HG02642 (cell line): ENCODE measurements at regions not wholly inside any gene's neighbourhood (a gene's known extent, or its start where the extent isn't known, plus 50 kb on each side); places are given as distances from the start of the nearest gene placed in this dataset.
"Not testable (repeated sequence)": the region's sequence is repeated elsewhere in the genome, so short reads cannot be mapped to it uniquely, and the experiment has no call there.

ENCODE experiments used
- ATAC-seq: cut with Tn5 transposase; IDR thresholded peaks from one replicate; pipeline ENCODE4 v1.9.1; 2021; ENCODE audit warnings: mild to moderate bottlenecking; ENCODE audit not compliant: unreplicated experiment, poor library complexity

DNA sequence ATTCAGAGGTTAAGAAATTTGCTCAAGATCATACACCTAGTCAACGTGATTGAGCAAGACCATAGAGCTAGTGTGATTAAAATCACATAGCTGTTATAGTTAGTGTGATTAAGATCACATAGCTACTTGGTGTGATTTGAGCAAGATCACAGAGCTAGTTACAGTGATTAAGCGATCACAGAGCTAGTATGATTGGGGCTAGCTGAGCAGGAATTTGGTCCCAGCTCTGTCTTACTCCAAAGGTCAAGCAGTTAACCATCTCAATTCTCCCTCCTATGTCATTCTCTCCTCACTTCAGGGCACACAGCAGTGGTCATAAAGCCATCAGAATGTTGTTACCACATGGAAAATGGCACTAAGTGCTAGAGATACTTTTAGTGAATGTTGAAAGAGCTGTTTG, 158.2 kb downstream of the SPTSSA start:
- ATAC-seq, result no peak

DNA sequence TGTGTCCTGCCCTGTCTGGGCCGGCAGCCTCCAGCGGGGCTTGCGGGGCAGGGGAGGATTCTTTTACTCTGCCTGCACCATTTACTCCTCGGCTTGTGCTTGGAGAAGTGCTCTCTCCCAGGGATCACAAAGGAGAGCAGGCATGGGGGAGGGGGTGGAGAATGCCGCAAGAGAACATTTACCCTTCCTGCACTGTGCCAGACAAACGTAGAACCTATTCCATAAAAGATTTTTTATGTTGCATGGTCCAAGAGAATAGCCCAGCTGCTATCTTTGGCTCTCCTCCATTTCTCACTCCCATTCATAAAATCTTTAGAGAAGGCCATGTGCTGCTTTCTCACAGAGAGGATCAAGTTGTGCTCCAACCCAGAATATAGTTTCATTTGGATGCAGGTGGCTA, 159.4 kb downstream of the SPTSSA start:
- no peak for ATAC-seq

GRCh38 chr14:34300882-34301734, 160.9 kb downstream of the SPTSSA start:
- ATAC-seq, result peak; percentile 52

DNA sequence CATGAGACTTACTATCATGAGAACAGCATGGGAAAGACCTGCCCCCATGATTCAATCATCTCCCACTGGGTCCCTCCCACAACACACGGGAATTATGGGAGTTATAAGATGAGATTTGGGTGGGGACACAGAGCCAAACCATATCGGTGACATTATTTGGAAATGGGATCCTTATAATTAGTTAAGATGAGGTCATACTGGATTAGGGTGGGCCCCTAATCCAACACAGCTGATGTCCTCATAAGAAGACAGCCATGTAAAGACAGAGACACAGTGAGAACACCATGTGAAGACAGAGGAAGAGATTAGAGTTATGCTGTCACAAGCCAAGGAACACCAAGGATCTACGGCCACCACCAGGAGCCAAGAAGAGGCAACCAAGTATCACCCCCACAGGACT, 161.7 kb downstream of the SPTSSA start:
- no peak for ATAC-seq

- ATAC-seq, result no peak
These were observed 162.7 kb downstream of the SPTSSA start for GRCh38 chr14:34299360-34299759.

DNA sequence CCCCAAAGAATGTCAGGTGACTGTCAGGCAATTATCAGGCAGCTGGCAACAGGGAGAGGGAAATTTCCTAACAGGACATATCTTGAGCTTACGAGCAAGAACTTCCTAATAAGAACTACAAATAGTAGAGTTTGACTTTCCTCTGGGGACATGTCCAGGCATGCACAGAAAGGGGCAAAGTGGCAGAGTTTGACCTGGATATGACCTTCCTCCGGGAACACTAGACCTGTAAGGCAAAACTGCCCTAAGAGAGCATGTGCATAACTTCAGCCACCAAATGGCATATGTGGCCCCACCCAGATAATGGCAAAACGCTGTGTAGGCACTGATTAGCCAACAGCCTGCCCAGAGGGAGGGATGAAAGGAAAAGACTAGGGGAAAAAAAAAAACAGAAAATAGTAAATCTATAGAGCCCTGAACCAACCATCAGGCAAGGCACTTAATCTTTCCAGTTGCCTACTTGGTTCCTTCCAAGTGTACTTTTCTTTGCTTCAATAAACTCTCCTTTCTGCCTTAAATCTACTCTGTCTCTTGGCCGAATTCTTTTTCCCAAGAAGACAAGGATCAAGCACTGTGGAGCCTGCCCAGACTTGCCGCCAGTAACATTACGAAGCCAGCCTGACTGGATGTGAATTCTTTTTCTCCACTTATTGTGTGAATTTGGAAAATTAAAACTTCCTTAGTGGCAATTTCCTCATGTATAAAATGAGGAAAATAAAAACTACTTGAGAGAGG, 164.1 kb downstream of the SPTSSA start:
- no peak for ATAC-seq

- no peak for ATAC-seq
These were observed 178.4 kb downstream of the SPTSSA start for GRCh38 chr14:34283590-34283989.

GRCh38 chr14:34277191-34277590, 184.8 kb downstream of the SPTSSA start:
- ATAC-seq, result no peak

- ATAC-seq, result no peak
These were observed 186.5 kb downstream of the SPTSSA start for GRCh38 chr14:34275530-34275929.

DNA sequence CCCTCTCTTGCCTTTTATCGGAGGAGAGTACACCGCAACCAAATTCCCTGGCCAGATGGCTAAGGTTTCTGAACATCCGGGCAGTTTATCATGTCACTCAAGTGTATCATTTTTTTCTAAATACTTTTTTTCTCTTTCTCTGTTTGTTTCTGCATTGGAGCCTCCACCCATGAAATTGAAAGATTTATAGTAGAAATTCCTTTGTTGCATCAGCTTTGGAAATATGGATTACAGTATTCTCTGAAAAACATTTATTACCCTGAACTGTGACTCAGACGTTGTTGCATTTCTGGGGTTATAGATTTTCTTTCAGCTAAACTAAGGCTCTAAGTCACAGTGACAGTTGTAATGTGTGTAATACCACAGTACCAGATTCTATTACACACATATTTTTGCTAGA, 187.0 kb downstream of the SPTSSA start:
- no peak for ATAC-seq

DNA sequence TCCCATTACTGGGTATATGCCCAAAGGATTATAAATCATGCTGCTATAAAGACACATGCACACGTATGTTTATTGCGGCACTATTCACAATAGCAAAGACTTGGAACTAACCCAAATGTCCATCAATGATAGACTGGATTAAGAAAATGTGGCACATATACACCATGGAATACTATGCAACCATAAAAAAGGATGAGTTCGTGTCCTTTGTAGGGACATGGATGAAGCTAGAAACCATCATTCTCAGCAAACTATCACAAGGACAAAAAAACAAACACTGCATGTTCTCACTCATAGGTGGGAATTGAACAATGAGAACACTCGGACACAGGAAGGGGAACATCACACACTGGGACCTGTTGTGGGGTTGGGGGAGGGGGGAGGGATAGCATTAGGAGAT, 188.3 kb downstream of the SPTSSA start:
- ATAC-seq, result not testable (repeated sequence)

GRCh38 chr14:34270361-34270760, 191.7 kb downstream of the SPTSSA start:
- ATAC-seq, result no peak

DNA sequence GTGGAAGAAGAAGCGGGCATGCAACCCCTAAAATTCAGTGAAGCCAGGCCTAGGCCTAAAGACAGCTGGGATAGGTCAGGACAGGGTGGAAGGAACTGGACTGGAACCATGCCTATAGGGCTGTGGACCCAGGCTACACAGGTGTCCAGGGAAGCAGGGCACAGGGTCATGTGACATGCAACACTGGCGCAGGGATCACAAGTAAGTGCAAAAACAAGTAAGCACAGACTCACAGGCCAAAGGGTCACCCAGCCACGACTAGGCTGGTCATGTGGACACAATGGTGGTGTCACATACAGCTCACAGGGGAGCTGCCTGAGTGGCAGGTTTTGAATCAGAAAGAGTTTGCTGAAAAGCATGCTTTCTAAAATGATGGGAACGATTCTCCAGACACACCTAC, 195.7 kb downstream of the SPTSSA start:
- ATAC-seq, result no peak

GRCh38 chr14:34262127-34262910, 199.7 kb downstream of the SPTSSA start:
- ATAC-seq, result no peak

DNA sequence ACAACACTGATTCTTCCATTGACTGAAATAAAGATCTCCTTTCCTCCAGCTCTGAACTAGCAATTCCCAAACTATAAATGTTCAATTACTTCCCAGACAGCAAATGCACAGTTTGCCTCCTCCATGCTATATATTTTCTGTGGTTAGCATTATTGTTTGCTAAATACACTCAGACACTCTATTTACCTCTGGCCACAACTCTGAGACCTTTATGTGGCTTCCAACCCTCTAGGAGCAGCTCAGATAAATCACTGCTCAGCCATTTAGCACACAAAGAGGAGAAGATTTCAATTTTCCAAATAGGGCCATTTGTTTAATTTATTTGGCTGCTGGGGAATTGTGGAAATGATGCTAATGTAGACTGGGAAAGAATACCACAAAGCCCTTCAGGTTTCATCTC, 202.0 kb downstream of the SPTSSA start:
- no peak for ATAC-seq

DNA sequence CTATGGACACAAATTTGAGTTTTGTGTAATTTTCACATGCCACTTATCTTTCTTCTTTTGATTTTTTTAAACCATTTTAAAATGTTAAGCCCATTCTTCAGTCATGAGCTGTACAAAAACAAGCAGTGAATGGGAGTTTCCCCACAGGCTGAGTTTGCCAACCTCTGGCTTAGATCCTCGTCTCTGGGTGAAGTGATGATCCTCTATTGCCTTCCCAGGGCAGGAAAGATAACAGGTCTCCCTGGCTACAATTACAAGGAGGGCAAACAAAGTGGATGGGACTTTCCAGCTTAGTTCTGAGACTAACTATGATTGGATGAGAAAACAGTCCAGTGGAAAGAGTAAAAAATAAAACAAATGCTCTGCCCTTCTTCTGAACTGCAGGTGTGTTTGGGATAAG, 203.7 kb downstream of the SPTSSA start:
- no peak for ATAC-seq

GRCh38 chr14:34257505-34257904, 204.5 kb downstream of the SPTSSA start:
- no peak for ATAC-seq

DNA sequence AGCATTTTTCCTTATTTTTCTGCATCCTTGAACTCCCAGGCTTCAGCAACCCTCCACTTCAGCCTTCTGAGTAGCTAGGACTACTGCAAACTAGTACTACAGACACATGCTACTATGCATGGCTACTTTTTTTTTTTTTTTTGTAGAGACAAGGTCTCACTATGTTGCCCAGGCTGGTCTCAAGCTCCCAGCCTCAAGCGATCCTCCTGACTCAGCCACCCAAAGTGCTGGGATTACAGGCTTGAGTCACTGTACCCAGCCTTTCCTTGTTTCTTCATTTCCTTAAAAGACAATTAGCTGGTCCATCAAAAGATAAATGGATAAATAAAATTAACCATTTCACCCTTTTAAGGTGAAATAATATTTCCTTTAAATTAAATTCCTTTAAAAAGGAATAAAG, 205.8 kb downstream of the SPTSSA start:
- no peak for ATAC-seq

- ATAC-seq, result no peak
These were observed 207.5 kb downstream of the SPTSSA start for GRCh38 chr14:34254571-34254970.

- no peak for ATAC-seq
These were observed 208.0 kb downstream of the SPTSSA start for GRCh38 chr14:34254031-34254430.

DNA sequence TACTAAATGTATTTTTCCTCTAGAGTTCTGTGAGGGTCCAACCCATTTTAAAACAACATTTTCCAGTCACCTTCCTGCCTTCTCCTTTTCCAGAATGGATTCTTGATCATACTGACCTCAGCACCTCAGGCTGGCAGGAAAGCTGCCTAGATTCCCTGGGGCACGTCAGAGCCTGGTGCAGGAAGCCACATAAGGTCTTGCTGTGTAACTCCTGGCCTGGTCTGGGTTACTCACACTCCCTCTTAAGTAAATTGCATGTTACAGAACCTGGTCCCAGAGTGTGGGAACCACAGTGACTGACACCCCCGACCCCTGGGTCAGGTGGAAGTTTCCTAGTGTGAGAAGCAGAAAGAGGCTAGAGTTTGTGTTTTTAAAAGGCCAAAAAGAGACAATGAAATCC, 209.8 kb downstream of the SPTSSA start:
- no peak for ATAC-seq
